Upper lobe of right lung (tissue), 1 donor: ENCODE measurements at regions not wholly inside any gene's neighbourhood (a gene's known extent, or its start where the extent isn't known, plus 50 kb on each side); places are given as distances from the start of the nearest gene placed in this dataset.

Experiments used
- ATAC-seq: fragments of 200-7000 bp; cut with Tn5 transposase; one replicate; pipeline ENCODE4 v1.9.1; 2020; ENCODE audit warnings: mild to moderate bottlenecking, moderate library complexity
- DNase-seq: peaks from one replicate; pipeline ENCODE4 v3.0.0-alpha.2; 2020
- H3K27ac ChIP-seq: fragments of 200-600 bp; one replicate; pipeline ENCODE4 v1.8.0; 2022
- H3K27me3 ChIP-seq: fragments of 200-600 bp; one replicate; pipeline ENCODE4 v1.8.0; 2022; ENCODE audit warnings: mild to moderate bottlenecking
- H3K36me3 ChIP-seq: fragments of 200-600 bp; one replicate; pipeline ENCODE4 v1.8.0; 2022
- H3K4me1 ChIP-seq: fragments of 200-600 bp; one replicate; pipeline ENCODE4 v1.8.0; 2022
- H3K4me3 ChIP-seq: fragments of 200-600 bp; one replicate; pipeline ENCODE4 v1.8.0; 2022; ENCODE audit warnings: mild to moderate bottlenecking
- H3K9me3 ChIP-seq: fragments of 200-600 bp; one replicate; pipeline ENCODE4 v1.8.0; 2022
- CTCF ChIP-seq: fragments of 200-600 bp; IDR thresholded peaks from one replicate; pipeline ENCODE4 v1.8.0; 2022; ENCODE audit warnings: antibody characterized with exemption
- intact Hi-C: fragments of 100-400 bp; cut with DNase I; formaldehyde crosslinking; loops from one replicate; pipeline ENCODE4 v1.11.0; 2022
- donor health status: DM: no; HTN: yes; CAD: no; lungs with severe emphysema.

- H3K36me3 ChIP-seq = no peaks in the 10 kb centered on the region
- H3K9me3 ChIP-seq = no peaks in the 10 kb centered on the region
- DNase-seq = no peak
- no peak for ATAC-seq
- H3K27me3 ChIP-seq = no peaks in the 10 kb centered on the region
- TF ChIP-seq CTCF = no peak
- H3K4me1 ChIP-seq = no peaks in the 10 kb centered on the region
- no peak overlapping the region for H3K4me3 ChIP-seq
- no peak overlapping the region for H3K27ac ChIP-seq
- intact Hi-C loops = no loop called here
Observed at GRCh38 chr6:138567052-138567451, 67.8 kb upstream of the NHSL1 start.

GRCh38 chr6:138568997-138569396 is 69.7 kb upstream of the NHSL1 start:
- no peaks in the 10 kb centered on the region for H3K27me3 ChIP-seq
- H3K4me3 ChIP-seq = peak overlapping the region; percentile 45
- no peaks in the 10 kb centered on the region for H3K9me3 ChIP-seq
- DNase-seq (no peak), ATAC-seq (no peak)
- no peaks in the 10 kb centered on the region for H3K36me3 ChIP-seq
- no peak for TF ChIP-seq CTCF
- intact Hi-C loops = no loop called here
- no peaks in the 10 kb centered on the region for H3K4me1 ChIP-seq
- H3K27ac ChIP-seq = no peak overlapping the region

GRCh38 chr6:138569554-138569953 is 70.3 kb upstream of the NHSL1 start:
- Histone ChIP-seq H3K4me1 (no peaks in the 10 kb centered on the region), H3K9me3 (no peaks in the 10 kb centered on the region), H3K27me3 (no peaks in the 10 kb centered on the region), H3K36me3 (no peaks in the 10 kb centered on the region), H3K4me3 (peak overlapping the region; percentile 45), H3K27ac (peak overlapping the region; percentile 67)
- no peak for DNase-seq
- TF ChIP-seq CTCF = no peak
- intact Hi-C loops = no loop called here
- ATAC-seq = no peak

GRCh38 chr6:138569970-138570724 is 70.9 kb upstream of the NHSL1 start:
- H3K4me1 ChIP-seq = no peaks in the 10 kb centered on the region
- peak overlapping the region; percentile 45 for H3K4me3 ChIP-seq
- intact Hi-C loops = no loop called here
- TF ChIP-seq CTCF = no peak
- peak overlapping the region; percentile 67 for H3K27ac ChIP-seq
- DNase-seq (no peak), ATAC-seq (no peak)
- H3K27me3 ChIP-seq = no peaks in the 10 kb centered on the region
- H3K9me3 ChIP-seq = no peaks in the 10 kb centered on the region
- no peaks in the 10 kb centered on the region for H3K36me3 ChIP-seq

- Histone ChIP-seq H3K27ac (peak overlapping the region; percentile 67), H3K9me3 (no peaks in the 10 kb centered on the region), H3K4me3 (peak overlapping the region; percentile 45), H3K36me3 (no peaks in the 10 kb centered on the region), H3K27me3 (no peaks in the 10 kb centered on the region), H3K4me1 (no peaks in the 10 kb centered on the region)
- no peak for TF ChIP-seq CTCF
- intact Hi-C loops = no loop called here
- DNase-seq (no peak), ATAC-seq (no peak)
Observed at GRCh38 chr6:138570725-138571029, 71.4 kb upstream of the NHSL1 start.

GRCh38 chr6:138571181-138571580 is 71.9 kb upstream of the NHSL1 start:
- no peak for TF ChIP-seq CTCF
- DNase-seq = no peak
- H3K27ac ChIP-seq = peak overlapping the region; percentile 67

More at GRCh38 chr6:138571181-138571580, 71.9 kb upstream of the NHSL1 start:
- Histone ChIP-seq H3K9me3 (no peaks in the 10 kb centered on the region), H3K4me3 (peak overlapping the region; percentile 45), H3K36me3 (no peaks in the 10 kb centered on the region), H3K27me3 (no peaks in the 10 kb centered on the region), H3K4me1 (no peaks in the 10 kb centered on the region)
- no peak for ATAC-seq
- intact Hi-C loops = no loop called here
